Activated CD4-positive, alpha-beta T cell treated with anti-CD3 and anti-CD28 coated beads, Interleukin-2, amount 50 U/mL, for 1 hour (primary cell): ENCODE measurements at regions not wholly inside any gene's neighbourhood (a gene's known extent, or its start where the extent isn't known, plus 50 kb on each side); places are given as distances from the start of the nearest gene placed in this dataset.
"Not testable (repeated sequence)": the region's sequence is repeated elsewhere in the genome, so short reads cannot be mapped to it uniquely, and the experiment has no call there.

Source experiments
- DNase-seq: peaks from one replicate; pipeline ENCODE4 v3.0.0-alpha.2; 2020

DNA sequence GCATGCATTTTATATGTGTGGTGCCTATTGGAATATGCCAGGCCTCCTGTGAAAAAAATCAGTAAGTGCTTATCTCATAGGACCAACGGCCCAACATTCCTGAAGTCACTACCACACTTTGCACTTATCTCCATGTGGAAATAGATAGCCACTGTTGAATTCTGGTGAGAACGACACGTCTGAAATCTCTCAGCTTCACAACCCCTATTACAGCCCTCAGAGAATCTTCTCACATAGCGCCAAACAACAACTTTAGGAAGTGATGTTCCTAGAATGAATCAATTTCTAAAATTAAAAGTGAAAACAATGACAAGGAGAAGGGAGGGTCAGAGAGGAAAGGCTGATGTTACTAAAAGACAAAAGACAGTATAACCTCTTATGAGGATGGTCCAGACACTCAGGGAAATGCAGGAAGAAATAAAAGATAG lies 270.8 kb upstream of the BTG1 start:
- DNase-seq, result no peak

DNA sequence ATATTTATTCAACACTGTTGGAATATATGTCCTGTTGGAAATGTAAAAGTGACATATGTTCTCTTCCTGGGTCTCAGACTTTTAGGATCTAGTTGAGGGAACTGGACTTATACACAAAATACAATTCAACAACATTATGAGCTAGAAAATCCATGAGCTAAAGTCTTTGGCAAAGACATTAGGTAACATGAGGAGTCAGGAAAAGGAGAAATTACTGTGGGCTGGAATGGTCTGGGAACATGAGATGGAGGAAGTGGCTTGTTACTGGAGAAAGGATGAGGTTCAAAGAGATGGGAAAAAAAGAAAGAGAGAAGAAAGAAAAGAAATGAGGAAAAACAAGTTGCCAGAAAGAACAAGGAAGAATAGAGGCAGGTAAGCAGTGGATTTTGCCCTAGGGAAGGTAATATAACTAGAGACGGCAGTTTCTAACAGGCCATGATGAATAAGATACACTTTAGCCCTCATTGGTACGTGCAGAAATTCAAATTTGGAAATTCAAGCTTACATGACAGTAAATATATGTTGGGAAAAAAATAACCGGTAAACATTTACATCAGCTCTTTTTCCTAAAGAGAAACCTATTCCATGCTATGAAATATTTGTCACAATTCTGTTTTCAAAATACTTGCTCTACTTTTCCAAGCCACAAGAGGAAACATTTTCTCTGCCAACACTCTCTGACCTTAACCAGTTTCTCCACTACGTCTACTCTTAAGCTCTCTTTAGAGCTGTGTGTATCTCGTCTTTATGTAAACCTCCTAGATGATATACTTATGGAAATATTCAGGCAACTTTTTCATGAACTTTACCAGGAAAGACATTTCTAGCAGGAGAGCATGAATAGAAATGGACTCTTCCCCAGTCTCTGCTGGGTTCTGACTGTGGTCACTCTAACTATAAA lies 268.8 kb upstream of the BTG1 start:
- no peak for DNase-seq

DNA sequence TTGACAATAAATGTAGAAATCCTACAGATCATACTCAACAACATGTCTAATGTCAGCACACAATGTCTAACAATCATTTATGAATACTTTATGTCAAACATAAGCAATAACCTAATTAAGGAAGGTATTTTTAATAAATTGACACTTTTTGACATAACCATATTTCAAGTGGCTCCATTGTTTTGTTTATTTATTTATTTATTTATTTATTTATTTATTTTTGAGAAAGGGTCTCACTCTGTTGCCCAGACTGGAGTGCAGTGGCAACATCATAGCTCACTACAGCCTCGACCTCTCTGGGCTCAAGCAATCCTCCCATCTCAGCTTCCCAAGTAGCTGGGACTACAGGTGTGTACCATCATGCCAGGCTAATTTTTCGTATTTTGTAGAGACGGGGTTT lies 267.6 kb upstream of the BTG1 start:
- no peak for DNase-seq

DNA sequence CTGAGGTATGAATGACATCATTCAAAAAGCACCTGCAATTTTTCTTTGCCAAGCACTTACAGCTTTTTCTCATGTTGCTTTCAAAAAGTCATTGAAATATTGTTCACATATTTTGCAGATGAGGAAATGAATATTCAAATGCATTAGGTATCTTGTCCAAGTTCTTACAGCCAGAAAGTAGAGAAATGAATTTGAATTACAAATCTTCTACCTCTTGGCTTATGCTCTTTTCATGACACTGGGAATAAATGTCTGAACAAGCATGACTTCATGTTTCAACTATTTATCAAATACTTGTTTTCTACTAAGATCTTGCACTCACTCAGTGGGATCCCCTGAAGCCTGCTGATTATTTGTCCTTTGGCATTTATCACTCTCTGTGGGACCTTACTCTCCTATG lies 267.2 kb upstream of the BTG1 start:
- DNase-seq, result no peak

DNA sequence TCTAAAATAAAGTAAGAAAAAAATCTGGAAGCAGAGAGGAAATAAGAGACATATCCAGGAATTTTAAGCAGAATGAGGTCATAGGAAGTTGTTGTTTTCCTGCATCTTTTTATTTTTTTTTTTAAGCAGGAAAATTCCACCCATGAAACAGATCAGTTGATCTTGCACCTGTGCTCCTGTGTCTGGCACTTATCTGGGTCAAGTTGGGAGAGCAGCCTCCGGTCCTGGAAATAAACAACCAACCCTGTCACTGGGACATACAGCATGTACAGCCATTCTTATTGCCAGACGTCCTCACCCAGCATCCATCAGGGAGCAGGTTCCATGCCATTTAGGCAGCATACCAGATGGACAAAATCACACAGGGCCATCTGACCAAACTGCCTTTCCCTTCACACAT lies 266.0 kb upstream of the BTG1 start:
- no peak for DNase-seq

GRCh38 chr12:92408072-92408900 lies 262.6 kb upstream of the BTG1 start:
- peak; percentile 32 for DNase-seq

- DNase-seq, result not testable (repeated sequence)
Observed at GRCh38 chr12:92406404-92407070, 260.9 kb upstream of the BTG1 start.

DNA sequence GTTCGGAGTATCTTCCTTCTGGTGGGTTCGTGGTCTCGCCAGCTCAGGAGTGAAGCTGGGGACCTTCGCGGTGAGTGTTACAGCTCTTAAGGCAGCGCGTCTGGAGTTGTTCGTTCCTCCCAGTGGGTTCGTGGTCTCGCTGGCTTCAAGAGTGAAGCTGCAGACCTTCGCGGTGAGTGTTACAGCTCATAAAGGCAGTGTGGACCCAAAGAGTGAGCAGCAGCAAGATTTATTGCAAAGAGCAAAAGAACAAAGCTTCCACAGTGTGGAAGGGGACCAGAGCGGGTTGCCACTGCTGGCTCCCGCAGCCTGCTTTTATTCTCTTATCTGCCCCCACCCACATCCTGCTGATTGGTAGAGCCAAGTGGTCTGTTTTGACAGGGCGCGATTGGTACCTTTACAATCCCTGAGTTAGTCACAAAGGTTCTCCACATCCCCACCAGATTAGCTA lies 260.2 kb upstream of the BTG1 start:
- peak; percentile 18 for DNase-seq

DNA sequence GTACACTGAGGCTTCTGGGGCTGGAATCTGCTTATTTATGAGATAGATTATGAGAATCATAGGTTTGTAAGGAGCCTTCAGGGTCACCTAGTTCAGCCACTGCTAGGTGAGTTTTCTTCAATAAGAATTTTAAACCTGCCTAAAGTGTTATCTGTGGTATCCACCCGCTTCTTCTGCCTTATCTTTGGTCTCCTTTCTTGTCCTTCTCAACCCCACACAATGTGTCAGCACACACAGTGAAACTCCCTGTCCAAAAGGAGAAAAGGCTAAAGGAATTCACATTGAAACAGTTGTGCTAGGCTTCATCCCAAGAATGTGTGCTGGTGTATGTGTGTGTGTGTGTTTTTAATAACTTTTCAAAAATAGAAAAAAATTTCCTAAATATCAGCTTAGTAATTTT lies 259.3 kb upstream of the BTG1 start:
- no peak for DNase-seq

DNA sequence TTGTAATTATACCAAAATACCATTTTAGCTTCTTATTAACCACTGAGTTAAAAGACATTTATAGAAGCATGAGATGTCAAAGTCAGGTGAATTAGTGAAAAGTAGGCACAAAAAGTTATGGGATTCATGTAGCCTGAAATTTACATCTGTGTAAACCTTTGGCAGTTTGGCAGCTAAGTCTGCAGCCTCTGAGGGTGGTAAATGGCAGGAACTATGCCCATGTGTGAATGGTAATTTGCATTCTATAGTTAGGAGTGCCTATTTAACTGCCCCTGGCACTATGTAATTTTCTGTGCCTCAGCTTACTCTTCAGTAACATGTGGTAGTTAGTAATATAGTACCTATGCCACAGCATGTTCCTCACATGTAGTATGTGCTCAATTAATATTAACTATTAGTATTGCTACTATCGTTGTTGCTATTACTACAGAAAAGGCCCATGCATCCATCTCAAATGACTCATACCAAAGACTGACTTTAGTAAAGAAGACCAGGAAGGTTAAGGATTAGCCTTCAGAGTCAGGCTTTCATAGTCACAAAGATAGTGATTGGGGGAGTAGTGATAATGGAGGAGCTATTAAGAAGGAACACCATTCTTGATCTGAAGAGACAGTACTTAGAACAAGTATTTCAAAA lies 258.7 kb upstream of the BTG1 start:
- DNase-seq, result no peak

DNA sequence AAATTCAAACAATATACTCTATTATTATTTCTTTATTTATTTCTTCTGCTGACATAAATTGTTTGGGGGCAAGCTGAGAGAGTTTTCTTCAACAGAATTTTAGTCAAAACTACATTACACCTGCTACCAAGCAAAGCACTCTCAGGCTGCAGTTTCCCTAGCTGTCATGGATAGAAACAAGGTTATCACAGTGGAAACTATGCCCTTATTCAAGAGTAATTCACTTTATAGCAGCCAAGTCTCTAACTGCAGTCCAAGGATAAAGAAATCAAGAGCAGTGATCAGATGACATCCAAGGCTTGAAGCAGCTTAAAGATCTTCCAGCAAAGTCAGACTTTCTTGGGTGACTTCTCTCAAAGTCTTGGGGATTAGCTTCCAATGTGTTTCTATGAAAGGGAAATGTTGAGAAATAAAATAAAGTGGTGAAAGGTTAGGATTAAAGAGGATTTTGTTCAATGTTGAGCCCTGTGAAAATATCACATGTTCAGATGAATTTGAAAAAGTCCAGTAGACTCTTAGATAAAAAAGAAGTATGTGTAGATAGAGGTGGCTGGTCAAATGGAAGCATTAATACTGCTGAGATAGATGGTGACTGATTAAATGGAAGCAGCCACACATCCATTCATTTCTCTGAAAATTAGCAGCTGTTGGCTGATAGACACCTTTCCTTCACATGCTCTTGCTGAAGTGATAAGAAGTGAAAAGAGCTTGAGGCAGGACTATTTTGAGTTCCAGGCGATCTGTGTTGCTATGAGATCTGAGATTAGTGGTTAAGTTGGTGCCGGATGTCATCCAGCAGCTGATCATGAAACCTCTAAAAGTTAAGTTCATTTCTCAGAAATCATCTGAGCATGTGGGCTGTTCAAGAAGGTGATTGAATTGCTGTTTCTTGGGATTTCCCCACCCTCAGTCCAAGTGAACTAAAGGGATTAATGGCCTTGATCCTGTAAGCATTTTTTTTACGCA lies 257.8 kb upstream of the BTG1 start:
- peak; percentile 31 for DNase-seq

DNA sequence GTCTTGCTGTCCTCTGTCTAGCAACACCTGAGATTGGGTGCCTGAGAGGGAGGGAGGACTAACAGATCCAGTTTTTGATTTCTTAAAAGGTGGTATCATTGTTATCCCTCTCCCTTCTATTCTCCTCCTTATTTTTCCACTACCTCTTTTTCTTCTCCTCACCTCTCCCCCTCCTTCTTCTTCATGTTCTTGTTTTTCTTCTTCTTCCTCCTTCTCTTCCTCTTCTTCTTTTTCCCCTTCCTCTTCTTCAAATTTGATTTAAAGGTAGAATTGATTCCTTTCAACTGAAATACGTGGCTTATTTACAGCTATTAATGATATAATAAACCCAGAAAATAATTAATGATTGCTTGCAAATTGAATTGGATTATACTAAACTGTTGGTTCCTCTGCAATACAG lies 256.8 kb upstream of the BTG1 start:
- no peak for DNase-seq

DNA sequence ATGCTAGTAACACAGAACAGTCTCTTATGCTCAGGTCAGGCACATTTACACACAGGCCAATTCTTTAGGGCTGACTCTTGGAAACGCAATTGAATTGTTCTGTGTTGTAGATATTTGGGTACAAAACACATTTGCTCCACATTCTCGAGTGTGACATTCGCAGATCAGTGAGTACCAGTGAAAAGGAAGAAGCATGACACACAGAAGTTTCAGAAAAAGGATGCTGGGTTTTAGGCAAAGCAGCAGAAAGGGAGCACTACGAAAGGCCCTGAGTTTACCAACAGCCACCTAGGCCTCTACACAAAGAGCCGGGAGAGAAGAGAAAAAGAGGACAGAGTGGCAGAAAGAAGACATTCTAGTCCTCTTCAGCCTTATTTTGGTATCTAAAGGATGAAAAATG lies 254.4 kb upstream of the BTG1 start:
- DNase-seq, result no peak

- no peak for DNase-seq
Observed at GRCh38 chr12:92398565-92399309, 253.1 kb upstream of the BTG1 start.

DNA sequence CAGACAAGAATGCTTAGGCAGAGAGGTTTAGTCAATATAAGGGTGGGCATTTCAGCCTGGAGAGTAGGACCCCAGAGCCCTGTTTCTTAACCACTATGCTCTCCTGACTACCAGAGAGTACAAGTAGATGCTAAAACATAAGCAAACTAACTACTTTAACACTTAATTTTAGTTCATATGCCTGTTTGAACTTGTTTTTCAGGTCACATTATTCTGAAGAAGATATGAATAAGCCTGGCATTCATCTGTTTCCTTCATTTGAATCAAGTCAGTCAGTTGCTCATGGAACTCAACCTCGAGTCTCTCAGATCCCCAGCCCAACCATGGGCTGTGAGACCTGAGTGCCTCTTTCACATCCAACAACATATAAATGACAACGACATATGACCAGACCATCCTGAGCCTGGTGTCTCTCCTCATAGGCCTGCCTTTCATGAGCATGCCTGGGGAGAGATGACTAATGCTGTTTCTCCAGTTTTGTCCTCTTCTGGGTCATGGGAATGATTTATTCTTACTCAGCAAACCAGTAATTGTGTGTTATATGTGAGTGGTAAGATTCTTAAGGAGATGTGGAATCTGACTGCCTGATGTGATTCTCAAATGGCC lies 251.1 kb upstream of the BTG1 start:
- no peak for DNase-seq

DNA sequence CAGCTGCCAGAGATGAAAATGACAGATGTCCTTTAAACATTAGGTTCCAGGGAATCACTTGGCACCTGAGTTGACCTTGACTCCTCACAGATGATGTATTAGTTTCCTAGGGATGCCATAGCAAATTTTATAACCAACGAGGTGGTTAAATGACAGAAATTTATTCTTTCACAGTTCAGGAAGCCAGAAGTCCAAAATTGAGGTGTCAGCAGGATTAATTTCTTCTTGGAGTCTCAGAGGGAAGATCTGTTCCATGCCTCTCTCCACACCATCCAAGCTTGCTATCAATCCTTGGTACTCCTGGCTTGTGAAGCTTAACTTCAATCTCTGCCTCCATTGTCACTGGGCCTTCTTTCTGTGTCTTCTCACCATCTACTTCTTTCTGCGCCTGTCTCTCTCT lies 249.7 kb upstream of the BTG1 start:
- no peak for DNase-seq

GRCh38 chr12:92394895-92395294 lies 249.2 kb upstream of the BTG1 start:
- DNase-seq, result no peak

DNA sequence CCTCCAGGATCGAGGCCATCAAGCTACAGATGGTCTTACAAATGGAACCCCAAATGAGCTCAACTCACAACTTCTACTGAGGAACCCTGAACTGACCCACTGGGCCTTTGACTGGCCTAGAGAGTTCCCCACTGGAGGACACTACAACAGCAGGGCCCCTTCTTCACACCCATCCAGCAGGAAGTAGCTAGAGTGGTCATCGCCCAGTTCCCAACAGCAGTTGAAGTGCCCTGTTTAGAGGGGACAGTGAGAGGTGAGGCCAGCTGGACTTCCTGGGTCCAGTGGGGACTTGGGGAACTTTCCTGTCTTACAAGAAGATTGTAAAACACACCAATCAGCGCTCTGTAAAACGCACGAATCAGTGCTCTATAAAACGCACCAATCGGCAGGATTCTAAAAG lies 247.9 kb upstream of the BTG1 start:
- no peak for DNase-seq

GRCh38 chr12:92391726-92392125 lies 246.1 kb upstream of the BTG1 start:
- not testable (repeated sequence) for DNase-seq

- no peak for DNase-seq
Observed at GRCh38 chr12:92389466-92389865, 243.8 kb upstream of the BTG1 start.
